DMS53 treated with DMSO at 0.1 percent for 48 hours (cell line): ENCODE measurements at regions not wholly inside any gene's neighbourhood (a gene's known extent, or its start where the extent isn't known, plus 50 kb on each side); places are given as distances from the start of the nearest gene placed in this dataset.
A peak's percentile ranks its signal among the peaks of the same experiment; 100 is the strongest.
"Not testable (repeated sequence)": the region's sequence is repeated elsewhere in the genome, so short reads cannot be mapped to it uniquely, and the experiment has no call there.

Source experiments
- DNase-seq: peaks from one replicate; lab custom pipeline; 2025; ENCODE audit not compliant: unreplicated experiment; lab: John Stamatoyannopoulos, UW

DNA sequence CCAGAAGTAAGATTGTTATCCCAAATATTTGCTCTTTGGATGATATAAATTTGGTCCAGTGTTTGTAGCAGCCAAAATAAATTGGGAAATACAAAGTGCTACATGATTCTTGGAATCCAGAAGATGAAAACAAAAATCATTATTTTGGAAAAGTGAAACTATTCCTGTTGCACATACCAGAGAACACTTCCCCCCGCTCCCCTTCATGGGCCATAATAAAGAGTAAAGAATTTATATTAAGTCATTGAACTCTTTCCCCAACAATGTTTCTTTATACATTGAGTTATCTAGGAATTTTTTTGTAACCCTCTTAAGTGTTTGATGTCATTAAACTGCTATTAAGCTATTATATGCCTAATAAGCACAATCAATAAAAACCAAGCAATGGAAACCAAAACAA, 490.4 kb upstream of the HS3ST5 start:
- DNase-seq = no peak

DNA sequence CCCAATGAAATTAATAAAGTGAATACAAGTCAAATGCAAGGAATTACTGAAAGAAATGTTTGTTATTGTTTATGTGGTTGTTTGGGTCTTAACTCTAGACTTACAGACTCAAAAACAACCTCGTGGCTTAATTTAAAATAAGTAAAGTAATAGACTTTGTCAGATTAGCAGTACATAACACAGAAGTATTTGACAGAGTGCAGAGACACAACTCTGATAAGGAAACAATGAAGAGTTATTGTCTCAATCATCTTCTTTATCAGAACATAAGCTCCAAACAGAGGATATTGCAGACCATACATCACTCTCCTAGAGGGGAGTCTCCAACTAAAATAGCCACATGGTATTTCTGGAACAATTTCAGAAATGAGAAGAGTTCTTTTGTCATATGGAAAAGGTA, 487.7 kb upstream of the HS3ST5 start:
- DNase-seq = no peak

DNA sequence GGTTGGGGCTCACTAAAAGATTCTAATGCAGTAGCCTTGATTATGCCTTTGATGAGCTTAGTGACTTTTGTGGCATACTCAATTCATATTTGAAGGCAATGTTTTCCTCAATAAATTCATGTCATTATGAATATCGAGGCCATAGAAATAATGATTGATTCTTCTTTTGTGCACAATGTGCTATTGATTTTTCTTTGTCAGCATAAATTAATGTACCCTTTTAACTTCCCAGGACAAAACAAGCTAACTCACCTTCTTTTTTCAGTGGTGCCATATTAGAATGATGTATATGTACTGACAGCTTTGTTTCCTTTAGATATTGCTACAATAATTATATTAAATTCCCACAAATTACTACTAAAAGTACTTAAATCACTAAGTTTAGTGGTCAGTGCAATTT, 484.3 kb upstream of the HS3ST5 start:
- DNase-seq = no peak

DNA sequence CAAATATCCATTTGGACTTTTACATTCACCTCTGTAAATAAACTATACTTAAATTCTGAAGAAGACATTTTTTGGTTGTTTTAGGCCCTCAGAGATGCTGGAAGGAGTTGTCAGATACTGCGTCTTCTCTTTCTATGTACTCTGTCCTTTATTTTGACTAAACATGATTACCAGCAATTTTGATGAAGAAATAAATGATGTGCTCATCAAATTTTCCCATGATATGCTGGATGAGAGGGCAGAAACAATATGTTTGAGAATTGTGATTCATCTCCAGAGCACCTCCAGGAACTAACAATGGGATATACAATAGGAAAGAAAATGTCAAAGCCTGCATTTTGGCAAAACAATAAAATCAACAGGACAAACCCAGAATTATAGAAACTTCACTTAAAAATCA, 481.6 kb upstream of the HS3ST5 start:
- no peak for DNase-seq

DNA sequence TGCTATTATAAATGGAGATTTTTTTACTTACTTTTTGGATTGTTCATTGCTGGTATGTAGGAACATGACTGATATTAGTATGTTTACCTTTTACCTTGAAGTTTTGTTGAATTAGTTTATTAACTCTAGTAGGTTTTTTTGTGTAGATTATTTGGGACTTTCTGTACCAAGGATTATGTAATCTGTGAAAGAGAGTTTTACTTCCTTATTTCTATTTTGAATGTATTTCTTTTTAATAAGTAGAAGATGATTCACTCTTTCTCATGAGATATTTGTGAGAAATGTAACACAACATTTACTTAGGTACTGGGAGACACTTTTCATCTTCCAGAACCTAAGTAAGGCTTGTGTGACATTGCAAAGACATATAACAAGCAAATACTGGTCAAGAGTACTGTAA, 473.9 kb upstream of the HS3ST5 start:
- DNase-seq = no peak

DNA sequence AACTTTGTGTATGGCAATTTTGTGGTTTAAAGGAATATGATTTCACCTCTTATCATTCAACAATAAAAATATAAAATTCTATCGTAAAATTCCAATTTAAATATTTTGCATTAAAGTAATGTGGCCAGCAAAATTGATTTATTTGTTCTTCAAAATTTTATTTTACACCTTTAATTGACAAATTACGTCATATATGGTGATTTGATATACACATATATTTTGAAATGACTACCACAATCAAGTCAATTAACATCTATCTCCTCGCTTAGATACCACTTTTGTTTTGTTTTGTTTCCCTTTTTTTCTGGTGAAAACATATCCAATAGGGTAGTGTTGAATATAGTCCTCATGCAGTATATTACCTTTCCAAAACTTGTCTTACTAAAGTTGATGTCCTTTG, 467.6 kb upstream of the HS3ST5 start:
- no peak for DNase-seq

DNA sequence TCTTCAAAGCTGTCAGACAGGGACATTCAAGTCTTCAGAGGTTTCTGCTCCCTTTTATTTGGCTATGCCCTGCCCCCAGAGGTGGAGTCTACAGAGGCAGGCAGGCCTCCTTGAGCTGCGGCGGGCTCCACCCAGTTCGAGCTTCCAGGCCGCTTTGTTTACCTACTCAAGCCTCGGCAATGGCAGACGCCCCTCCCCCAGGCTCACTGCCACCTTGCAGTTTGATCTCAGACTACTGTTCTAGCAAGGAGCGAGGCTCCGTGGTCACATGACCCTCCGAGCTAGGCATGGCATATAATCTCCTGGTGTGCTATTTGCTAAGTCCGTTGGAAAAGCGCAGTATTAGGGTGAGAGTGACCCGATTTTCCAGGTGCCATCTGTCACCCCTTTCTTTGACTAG, 462.6 kb upstream of the HS3ST5 start:
- not testable (repeated sequence) for DNase-seq

DNA sequence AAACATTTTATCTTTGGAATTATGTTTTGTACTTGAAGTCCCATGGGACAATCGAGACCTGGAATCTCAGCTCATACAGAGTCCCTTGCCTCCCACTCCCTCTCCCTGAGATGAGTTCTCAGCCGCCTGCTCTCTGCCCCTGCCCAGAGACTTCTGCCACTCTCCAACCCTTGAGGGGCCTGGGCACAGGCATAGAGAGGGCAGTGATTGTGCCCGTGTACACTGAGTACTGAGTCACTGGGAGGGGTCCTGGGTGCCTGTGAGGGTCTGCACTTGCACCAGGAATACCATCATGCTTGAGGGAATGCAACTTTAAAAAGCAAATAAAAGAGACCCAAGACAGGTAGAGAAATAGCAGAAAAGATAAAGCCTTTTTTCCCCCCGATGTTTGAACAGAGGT, 453.8 kb upstream of the HS3ST5 start:
- no peak for DNase-seq

DNA sequence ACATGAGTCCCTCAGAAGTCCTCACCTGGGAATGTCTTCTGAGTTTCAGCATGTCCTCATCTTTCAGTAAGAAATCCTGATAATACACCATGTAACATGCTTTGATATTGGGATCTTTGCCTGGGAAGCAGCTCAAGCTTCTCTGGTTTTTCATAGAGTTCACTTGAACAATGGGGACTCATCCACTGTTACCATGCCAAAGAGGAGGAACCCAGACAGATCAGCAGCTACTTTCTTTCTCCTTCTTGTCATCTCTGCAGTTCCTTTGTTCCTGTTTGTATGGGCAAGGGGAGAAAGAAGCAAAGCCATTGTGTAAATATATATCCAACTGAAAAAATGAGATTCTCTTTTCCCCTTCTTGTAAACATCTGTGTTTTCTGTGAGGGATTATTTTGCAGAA, 450.6 kb upstream of the HS3ST5 start:
- no peak for DNase-seq

DNA sequence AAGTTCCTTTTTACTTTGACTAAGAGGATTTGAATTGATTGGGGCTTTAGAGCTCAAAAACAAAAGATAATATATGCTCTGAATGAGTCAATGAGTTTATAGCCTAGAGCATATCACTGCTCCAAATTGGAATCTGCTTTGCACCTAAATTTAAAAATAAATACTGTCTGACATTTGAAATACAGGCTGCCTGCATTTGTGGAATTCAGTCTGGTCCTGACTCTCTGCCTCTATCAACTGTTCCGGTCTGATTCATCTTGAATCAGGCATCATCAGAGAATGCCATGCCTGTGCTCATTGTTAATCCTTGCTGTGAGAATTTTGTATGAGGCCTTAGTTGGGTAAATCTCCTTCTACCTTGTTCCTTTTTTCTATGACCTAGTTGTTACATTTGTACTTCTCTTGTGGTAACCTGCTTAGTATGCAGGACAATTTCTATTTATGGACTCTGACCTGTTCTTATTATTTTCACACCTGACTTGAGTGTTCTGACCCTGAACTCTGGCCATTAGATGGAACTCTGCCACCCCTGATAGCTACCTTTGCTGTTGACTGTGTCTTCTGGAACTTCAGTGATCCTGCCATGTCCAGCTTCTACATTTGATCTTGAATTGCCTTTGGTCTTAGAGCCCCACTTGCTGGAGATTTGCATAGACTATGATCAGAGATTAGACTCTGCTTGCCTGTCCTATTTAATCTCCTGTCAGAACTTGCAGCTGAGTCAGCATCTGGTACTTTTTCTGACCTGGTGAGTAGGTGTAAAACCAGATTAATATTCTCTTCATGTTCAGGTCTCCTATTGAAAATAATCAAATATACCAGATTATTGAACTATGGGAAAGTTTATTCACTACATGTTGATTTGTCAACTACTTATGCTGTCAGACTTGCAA, 442.7 kb upstream of the HS3ST5 start:
- no peak for DNase-seq

DNA sequence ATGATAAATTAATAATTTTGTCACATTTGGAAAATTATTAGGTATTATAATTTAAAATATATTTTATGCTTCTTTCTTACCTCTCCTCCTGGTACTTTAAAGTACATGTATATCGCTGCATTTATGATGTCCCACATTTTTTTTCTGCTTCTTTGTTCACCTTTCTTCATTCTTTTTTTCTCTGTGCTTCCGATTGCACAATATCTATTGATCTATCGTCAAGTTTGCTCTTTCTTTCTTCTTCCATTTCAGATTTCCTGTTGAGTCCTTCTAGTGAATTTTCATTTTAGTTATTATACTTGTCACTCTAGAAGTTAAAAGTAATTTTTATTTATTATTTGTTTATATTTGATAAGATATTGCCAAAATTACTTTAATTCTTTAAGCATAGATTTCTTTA, 441.0 kb upstream of the HS3ST5 start:
- no peak for DNase-seq

DNA sequence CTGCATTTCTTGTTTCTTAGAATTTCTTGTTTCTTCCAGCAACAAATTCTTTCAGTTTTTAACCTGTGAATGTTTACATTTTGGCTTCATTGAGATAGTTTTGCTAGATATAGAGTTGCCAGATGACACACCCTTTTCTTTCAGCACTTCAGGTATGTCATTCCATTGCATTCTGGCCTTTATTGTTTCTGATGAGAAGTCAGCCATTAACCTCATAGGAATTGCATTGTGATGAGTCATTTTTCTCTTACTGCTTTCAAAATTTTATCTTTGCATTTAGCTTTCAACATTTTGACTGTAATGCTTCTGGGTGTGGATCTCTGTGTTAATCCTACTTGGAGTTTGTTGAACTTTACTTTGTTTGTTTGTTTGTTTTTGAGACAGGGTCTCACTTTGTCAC, 440.3 kb upstream of the HS3ST5 start:
- no peak for DNase-seq

DNA sequence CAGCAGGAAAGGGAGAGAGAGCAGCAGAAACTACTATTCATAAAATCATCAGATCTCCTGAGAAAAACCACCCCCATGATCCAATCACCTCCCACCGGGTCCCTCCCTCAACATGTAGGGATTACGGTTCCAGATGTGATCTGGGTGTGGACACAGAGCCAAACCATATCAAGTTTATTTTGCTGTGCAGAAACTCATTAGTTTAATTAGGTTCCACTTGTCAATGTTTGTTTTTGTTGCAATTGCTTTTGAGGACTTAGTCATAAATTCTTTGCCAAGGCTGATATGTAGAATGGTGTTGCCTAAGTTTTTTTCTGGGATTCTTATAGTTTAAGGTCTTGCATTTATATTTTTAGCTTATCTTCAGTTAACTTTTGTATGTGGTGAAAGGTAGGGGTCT, 422.0 kb upstream of the HS3ST5 start:
- no peak for DNase-seq

DNA sequence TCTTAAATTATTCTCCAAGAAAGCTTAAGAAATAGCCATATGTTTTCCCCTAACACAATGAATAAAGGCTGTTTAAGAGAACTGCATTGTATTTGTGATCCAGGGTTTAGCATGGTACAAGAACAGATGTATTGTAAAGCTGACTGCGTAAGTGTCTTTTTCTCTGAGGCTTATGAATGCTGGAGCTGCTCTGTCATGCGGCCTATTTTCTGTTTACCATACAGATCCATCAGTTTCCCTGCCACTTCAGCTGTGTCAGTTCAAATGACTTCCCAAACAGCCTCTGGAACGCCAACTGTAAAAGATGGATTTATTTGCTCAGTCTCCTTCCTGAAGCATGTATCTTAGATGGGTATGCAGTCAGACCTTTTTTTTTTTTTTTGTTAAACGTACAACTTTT, 419.3 kb upstream of the HS3ST5 start:
- peak; percentile 45 for DNase-seq

DNA sequence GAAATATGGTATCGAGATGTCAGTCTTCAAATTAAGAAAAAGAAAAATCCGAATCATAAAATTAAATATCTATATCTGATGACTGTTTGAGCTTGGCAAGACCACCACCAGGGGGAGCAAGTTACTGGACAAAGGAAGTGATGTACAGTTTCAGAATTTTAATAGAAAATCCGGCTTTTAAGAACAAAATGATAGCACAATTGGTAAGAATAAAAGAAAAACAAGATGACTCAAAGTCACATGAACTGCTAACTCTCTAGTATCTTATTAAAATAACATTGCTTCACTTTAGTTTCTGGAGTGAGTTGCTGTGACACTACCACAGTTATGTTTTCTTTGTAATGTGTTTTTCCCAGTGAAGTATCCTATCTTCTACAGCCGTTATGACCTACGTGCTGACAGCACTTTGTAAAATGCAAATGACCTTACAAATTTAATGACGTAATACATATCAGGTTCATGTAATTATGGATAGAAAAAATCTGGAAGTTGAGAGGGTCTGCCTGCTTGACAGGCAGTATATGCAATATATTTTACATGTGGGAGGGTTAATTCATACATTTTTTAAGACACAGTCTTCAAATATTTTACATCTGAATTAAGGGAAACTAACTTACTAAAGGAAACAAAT, 405.3 kb upstream of the HS3ST5 start:
- DNase-seq = peak; percentile 36

DNA sequence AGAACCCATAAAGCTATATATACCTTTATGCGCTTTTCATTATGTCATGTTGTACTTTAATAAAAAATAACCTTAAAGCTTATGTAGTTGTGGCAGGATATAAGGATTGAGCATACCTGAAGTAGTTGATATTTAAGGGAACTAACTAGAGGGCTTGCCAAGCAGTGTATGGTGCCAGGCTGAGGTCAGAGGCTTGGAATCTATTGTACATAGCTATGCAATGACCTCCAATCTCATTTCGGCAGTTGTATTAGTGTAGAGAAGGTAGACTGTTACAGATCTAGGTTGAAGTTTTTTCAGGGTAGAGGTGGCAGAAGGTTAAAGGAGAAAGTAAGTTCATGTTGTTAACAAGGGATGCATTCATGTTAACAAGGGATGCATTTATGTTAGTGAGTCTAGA, 397.7 kb upstream of the HS3ST5 start:
- DNase-seq = no peak

DNA sequence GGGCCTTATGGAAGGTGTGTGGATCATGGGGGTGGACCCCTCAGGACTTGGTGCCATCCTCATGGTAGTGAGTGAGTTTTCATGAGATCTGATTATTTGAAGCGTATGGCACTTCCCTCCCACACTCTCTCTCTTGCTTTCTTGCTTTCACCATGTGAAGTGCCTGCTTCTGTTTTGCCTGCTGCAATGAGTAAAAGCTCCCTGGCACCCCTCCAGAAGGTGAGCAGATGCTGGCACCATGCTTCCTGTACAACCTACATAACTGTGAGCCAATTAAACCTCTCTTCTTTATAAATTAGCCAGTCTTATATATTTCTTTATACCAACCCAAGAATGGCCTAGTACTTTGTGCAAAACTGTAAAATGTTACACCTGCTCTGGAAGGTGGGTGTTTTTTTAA, 396.8 kb upstream of the HS3ST5 start:
- peak; percentile 6 for DNase-seq

DNA sequence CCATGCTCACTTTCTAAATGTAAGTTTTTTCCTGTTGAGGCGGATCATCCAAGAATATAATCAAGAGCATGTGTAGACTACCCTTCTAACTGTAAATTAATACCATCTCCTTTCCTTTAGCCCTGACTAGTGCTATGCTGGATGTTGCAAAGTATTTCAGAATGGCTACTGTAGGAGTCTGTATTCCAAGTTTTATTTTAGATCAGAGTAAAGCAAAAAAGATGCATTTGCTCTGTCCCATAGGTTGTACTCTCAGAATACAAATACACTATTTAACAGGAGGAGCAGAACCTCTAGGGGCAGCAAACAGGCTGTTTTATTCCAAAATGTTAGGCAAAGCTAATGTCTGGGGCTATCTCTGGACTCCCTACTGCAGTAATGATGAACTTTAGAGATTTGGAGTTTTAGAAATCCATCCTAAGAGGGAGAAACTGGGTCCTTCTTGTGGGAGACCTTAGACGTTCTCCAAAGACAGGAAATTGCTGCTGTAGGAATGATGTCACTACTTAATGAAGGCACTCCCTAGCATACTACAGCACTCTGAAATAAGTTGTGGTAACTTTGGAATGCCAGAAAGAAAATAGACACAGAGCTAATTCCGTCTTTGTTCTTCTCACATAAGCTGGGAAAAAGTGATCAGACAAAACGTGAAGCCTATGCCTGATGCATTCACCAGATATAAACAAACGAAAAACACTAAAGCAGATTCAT, 392.4 kb upstream of the HS3ST5 start:
- DNase-seq = no peak

DNA sequence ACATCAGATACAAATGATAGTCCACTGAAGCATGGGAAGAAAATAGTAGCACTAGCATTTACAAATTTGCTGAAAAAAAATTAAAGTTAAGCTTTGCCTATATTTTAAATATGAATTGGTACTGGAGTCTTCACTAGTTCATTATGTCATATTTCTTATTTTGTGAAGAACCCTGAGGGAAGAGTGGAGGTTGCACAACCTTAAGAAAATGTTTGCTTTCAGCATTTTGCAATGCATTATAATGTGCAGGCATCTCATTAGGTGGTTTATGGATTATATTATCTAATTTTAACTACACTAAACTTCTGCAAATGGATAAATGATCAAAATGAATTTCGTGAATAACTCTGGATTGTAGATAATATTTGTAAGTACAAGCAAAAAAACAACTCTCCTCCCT, 390.8 kb upstream of the HS3ST5 start:
- no peak for DNase-seq

DNA sequence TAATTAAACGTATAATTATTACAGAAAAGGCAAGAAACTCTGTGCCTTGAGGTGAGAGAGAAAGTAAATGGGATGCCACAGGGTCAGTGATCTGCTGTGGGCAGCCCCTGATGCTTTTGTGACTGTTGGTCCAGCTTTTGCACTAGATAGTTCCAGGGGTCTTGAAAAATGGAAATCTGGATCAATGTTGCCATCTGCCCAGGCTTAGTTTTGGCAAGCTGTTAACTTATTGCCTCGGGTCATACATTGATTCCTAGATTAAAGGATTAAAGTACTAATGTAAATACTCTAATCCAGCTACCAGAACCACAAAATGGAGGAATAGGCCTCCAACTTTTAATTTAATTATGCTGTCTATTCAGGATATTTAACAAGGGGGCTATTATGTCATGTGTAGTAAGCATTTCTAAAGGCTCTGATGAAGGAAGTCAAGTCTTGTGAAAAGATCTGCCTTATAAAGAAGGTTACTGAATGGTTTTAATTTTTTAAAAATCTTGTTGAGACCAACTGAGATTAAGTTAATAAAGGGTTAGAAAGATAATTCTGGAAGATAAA, 376.0 kb upstream of the HS3ST5 start:
- no peak for DNase-seq

DNA sequence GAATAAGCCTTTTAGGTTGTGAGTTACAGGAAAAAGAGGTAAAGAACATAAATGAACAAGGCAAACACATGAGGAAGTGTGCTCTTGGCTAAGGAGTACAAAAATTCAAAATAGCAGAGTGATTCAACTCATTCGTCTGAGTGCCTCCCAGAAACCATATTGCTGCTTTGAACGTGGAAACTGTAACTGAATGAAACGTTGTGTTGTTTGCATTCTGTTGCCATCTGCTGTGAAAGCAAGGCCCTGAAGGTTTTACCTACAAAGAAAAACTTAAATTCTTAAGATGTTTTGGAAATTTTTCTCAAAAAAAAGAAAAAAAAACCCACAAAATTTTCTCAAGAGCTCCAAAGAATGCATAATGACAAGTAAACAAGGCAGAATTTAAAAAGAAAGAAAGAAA, 375.4 kb upstream of the HS3ST5 start:
- no peak for DNase-seq
